ENCODE measurements at regions not wholly inside any gene's neighbourhood (a gene's known extent, or its start where the extent isn't known, plus 50 kb on each side); places are given as distances from the start of the nearest gene placed in this dataset.

- DNase-seq, result no peak
Observed at GRCh38 chr18:67219821-67220220, 296.7 kb downstream of the DSEL start.

- DNase-seq, result no peak
Observed at GRCh38 chr18:67218556-67218955, 298.0 kb downstream of the DSEL start.

GRCh38 chr18:67217551-67218166 is 298.9 kb downstream of the DSEL start:
- peak; percentile 67 for DNase-seq

- no peak for DNase-seq
Observed at GRCh38 chr18:67216846-67217245, 299.7 kb downstream of the DSEL start.

- no peak for DNase-seq
Observed at GRCh38 chr18:67215686-67216085, 300.8 kb downstream of the DSEL start.

GRCh38 chr18:67211646-67212045 is 304.9 kb downstream of the DSEL start:
- DNase-seq, result no peak

- DNase-seq, result no peak
Observed at GRCh38 chr18:67200665-67201064, 315.9 kb downstream of the DSEL start.

- DNase-seq, result peak; percentile 39
Observed at GRCh38 chr18:67199993-67200617, 316.4 kb downstream of the DSEL start.

- DNase-seq, result no peak
Observed at GRCh38 chr18:67194886-67195285, 321.6 kb downstream of the DSEL start.

GRCh38 chr18:67192535-67192934 is 324.0 kb downstream of the DSEL start:
- DNase-seq, result no peak

GRCh38 chr18:67183398-67183797 is 333.1 kb downstream of the DSEL start:
- DNase-seq, result no peak

GRCh38 chr18:67179726-67180125 is 336.8 kb downstream of the DSEL start:
- no peak for DNase-seq

GRCh38 chr18:67159662-67160061 is 356.9 kb downstream of the DSEL start:
- no peak for DNase-seq

GRCh38 chr18:67154979-67155378 is 361.5 kb downstream of the DSEL start:
- DNase-seq, result no peak

GRCh38 chr18:67151366-67151765 is 365.2 kb downstream of the DSEL start:
- DNase-seq, result no peak

GRCh38 chr18:67145586-67146292 is 370.8 kb downstream of the DSEL start:
- DNase-seq, result no peak

GRCh38 chr18:67144329-67144728 is 372.2 kb downstream of the DSEL start:
- no peak for DNase-seq

GRCh38 chr18:67143028-67143427 is 373.5 kb downstream of the DSEL start:
- no peak for DNase-seq

- no peak for DNase-seq
Observed at GRCh38 chr18:67142604-67143003, 373.9 kb downstream of the DSEL start.

GRCh38 chr18:67140495-67140894 is 376.0 kb downstream of the DSEL start:
- DNase-seq, result no peak

GRCh38 chr18:67139899-67140298 is 376.6 kb downstream of the DSEL start:
- no peak for DNase-seq

GRCh38 chr18:67135981-67136380 is 380.5 kb downstream of the DSEL start:
- DNase-seq, result no peak

GRCh38 chr18:67134911-67135310 is 381.6 kb downstream of the DSEL start:
- DNase-seq, result no peak

GRCh38 chr18:67133669-67134068 is 382.9 kb downstream of the DSEL start:
- no peak for DNase-seq

All from CD4-positive, alpha-beta T cell treated with Interleukin-12 subunit alpha and Interleukin-12 subunit beta, for 1 hour (primary cell).